IMR-90 (cell line): ENCODE measurements at regions not wholly inside any gene's neighbourhood (a gene's known extent, or its start where the extent isn't known, plus 50 kb on each side); places are given as distances from the start of the nearest gene placed in this dataset.

Source experiments
- BHLHE40 ChIP-seq: fragments of 150-350 bp; IDR thresholded peaks from 2 replicates; pipeline ENCODE4 v1.6.1; 2016; ENCODE audit warnings: mild to moderate bottlenecking, low read depth, low read length
- CEBPB ChIP-seq: IDR thresholded peaks from 2 replicates; pipeline ENCODE4 v1.6.1; 2012; ENCODE audit warnings: low read depth, low read length, improper control_type of control experiment
- MAFK ChIP-seq: IDR thresholded peaks from 2 replicates; pipeline ENCODE4 v1.6.1; 2012; ENCODE audit warnings: low read depth, low read length, improper control_type of control experiment
- MAZ ChIP-seq: IDR thresholded peaks from 2 replicates; pipeline ENCODE4 v1.6.1; 2012; ENCODE audit warnings: low read depth, mild to moderate bottlenecking, low read length, improper control_type of control experiment, moderate library complexity, borderline replicate concordance
- MXI1 ChIP-seq: IDR thresholded peaks from 2 replicates; pipeline ENCODE4 v1.6.1; 2012; ENCODE audit warnings: low read depth, mild to moderate bottlenecking, low read length, moderate library complexity, borderline replicate concordance
- POLR2A ChIP-seq: IDR thresholded peaks from 2 replicates; pipeline ENCODE4 v1.6.1; 2012; ENCODE audit warnings: mild to moderate bottlenecking, low read depth, low read length
- RAD21 ChIP-seq: IDR thresholded peaks from 2 replicates; pipeline ENCODE4 v1.6.1; 2012; ENCODE audit warnings: low read length, improper control_type of control experiment
- RCOR1 ChIP-seq: IDR thresholded peaks from 2 replicates; pipeline ENCODE4 v1.6.1; 2012; ENCODE audit warnings: mild to moderate bottlenecking, low read length, improper control_type of control experiment; ENCODE audit not compliant: insufficient replicate concordance
- RFX5 ChIP-seq: IDR thresholded peaks from 2 replicates; pipeline ENCODE4 v1.8.0; 2012; ENCODE audit warnings: low read depth, mild to moderate bottlenecking, low read length, moderate library complexity
- SMC3 ChIP-seq: fragments of 150-350 bp; IDR thresholded peaks from 2 replicates; pipeline ENCODE4 v1.6.1; 2016; ENCODE audit warnings: low read depth, mild to moderate bottlenecking, antibody characterized with exemption, low read length, moderate library complexity
- TF ChIP-seq, protein P1 (sequence below): conservative IDR thresholded peaks from 2 replicates; pipeline ENCODE4 v1.5.1; 2012; ENCODE audit warnings: mild to moderate bottlenecking, low read depth, low read length, improper control_type of control experiment
- TF ChIP-seq, protein P2 (sequence below): fragments of 150-350 bp; IDR thresholded peaks from 2 replicates; pipeline ENCODE4 v1.6.1; 2017; ENCODE audit warnings: mild to moderate bottlenecking, antibody characterized with exemption, low read length, low read depth

- TF ChIP-seq, protein P1, sequence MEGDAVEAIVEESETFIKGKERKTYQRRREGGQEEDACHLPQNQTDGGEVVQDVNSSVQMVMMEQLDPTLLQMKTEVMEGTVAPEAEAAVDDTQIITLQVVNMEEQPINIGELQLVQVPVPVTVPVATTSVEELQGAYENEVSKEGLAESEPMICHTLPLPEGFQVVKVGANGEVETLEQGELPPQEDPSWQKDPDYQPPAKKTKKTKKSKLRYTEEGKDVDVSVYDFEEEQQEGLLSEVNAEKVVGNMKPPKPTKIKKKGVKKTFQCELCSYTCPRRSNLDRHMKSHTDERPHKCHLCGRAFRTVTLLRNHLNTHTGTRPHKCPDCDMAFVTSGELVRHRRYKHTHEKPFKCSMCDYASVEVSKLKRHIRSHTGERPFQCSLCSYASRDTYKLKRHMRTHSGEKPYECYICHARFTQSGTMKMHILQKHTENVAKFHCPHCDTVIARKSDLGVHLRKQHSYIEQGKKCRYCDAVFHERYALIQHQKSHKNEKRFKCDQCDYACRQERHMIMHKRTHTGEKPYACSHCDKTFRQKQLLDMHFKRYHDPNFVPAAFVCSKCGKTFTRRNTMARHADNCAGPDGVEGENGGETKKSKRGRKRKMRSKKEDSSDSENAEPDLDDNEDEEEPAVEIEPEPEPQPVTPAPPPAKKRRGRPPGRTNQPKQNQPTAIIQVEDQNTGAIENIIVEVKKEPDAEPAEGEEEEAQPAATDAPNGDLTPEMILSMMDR, result no peak
- TF ChIP-seq POLR2A (no peak), CEBPB (no peak), MAFK (no peak), MXI1 (no peak), RAD21 (no peak), RCOR1 (no peak), SMC3 (no peak), MAZ (no peak), BHLHE40 (no peak), RFX5 (no peak)
- TF ChIP-seq, protein P2, sequence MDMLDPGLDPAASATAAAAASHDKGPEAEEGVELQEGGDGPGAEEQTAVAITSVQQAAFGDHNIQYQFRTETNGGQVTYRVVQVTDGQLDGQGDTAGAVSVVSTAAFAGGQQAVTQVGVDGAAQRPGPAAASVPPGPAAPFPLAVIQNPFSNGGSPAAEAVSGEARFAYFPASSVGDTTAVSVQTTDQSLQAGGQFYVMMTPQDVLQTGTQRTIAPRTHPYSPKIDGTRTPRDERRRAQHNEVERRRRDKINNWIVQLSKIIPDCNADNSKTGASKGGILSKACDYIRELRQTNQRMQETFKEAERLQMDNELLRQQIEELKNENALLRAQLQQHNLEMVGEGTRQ, result no peak
Observed at GRCh38 chr7:112649560-112649959, 140.6 kb downstream of the TMEM168 start.
